T47D (cell line): ENCODE measurements at regions not wholly inside any gene's neighbourhood (a gene's known extent, or its start where the extent isn't known, plus 50 kb on each side); places are given as distances from the start of the nearest gene placed in this dataset.
"Not testable (repeated sequence)": the region's sequence is repeated elsewhere in the genome, so short reads cannot be mapped to it uniquely, and the experiment has no call there.

Experiments used
- DNase-seq, 2 experiments: peaks; one replicate each; pipeline versions ENCODE4 v3.0.0 to v3.0.0-alpha.2; 2011 to 2012; ENCODE audit warnings: low read depth in 1 of 2, low spot score in 1 of 2
- JUND ChIP-seq: IDR thresholded peaks from 2 replicates; pipeline ENCODE4 v1.6.1; 2012; ENCODE audit warnings: low read depth
- in situ Hi-C: cut with HindIII; loops from 2 replicates; pipeline ENCODE4 v1.10.0; 2016; ENCODE audit warnings: low sequenced_read_pairs, low pct_unique_long_range_greater_than_20kb

DNA sequence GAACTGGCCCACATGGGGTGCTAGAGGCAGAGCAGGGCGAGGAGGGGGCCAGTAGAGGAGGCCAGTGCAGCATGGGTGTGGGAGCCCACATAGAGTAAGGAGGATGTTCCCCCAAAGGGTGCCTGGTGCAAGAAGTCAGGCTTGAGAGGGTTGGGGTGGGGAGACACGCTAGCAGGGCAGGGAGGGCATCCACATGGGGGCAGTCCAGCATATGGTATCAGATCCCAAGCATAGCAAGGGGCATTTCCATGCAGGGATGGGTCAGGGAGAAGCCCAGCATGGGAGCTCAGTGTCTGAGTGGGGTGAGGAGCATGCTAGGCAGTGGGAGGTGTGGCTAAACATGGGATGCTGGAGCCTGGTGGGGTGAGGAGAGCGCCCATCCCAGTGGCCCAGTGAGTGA is 213.7 kb downstream of the COPRS start:
- no peak for DNase-seq
- no peak for TF ChIP-seq JUND
- in situ Hi-C loops = no loop called here

DNA sequence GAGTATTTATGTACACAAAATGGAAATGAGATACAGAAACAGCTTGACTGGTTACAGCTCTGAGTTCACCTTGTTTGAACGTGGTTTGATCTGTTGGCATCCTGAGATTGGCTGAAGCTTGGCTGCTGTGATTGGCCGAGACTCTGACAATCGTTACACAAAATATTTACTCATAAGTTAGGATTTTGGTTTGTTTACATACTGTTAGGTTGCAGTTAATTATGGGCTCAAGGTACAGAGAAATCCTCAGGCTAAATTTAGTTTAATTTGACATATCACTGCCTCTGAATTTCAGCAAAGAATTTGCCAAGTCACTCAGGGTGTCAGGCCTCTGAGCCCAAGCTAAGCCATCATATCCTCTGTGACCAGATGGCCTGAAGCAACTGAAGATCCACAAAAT is 227.3 kb downstream of the COPRS start:
- TF ChIP-seq JUND = no peak

DNA sequence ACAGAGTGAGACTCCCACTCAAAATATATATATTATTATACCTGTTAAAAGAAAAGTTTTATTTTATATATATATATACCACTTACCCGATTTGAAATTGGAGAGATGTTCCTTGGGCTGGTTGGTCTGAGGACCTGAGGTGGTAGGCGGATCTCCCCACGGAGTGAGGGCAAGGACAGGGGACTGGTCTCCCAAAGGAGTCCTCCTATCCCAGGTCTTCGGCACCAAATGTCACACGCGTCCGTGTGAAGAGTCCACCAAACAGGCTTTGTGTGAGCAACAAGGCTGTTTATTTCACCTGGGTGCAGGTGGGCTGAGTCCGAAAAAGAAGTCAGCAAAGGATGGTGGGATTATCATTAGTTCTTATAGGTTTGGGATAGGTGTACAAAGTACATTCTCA is 228.2 kb downstream of the COPRS start:
- in situ Hi-C loops, DNase-seq: not testable (repeated sequence)

More for the DNA sequence above, 227.3 kb downstream of the COPRS start:
- DNase-seq = no peak
- in situ Hi-C loops = no loop called here

DNA sequence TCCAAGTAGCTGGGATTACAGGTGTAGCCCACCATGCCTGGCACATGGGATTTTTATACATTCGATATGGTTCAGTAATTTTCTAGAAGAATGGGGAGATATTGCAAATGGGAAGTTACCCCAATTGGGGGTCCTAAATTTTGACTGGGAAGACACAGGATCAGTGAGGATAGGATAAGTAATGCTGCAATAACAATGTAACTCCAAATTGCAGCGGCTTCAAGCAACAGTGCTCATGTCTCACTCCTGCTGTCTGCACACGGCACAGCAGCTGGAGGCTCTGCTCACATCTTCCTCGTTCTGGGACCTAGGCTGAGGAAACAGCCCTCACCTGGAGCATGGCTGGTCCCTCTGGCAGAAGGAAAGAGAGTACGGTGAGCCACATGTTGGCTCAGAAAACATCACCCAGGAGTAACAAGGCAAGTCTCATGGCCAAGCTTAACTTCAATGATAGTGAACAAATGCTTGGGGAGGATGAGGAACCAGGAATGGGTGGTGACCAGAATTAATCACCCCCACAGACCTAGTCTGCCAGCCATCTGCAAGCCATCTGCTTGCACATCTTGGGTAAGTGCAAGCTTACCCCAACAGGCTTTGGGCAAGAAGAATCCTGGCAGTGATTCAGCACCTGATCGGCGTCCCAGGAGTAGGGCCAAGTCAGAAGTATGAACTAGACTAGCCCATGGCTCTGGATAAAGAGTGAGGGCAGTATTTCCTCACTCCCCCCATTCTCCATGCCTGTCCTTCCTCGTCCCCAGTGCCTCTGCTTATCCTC is 229.2 kb downstream of the COPRS start:
- DNase-seq = no peak
- in situ Hi-C loops = no loop called here

GRCh38 chr17:31627960-31628359 is 231.1 kb downstream of the COPRS start:
- no peak for TF ChIP-seq JUND
- in situ Hi-C loops = no loop called here
- DNase-seq = no peak

More for the DNA sequence above, 229.2 kb downstream of the COPRS start:
- TF ChIP-seq JUND = no peak

GRCh38 chr17:31623990-31624389 is 232.5 kb downstream of the RAB11FIP4 start:
- in situ Hi-C loops = no loop called here
- no peak for DNase-seq
- TF ChIP-seq JUND = no peak

DNA sequence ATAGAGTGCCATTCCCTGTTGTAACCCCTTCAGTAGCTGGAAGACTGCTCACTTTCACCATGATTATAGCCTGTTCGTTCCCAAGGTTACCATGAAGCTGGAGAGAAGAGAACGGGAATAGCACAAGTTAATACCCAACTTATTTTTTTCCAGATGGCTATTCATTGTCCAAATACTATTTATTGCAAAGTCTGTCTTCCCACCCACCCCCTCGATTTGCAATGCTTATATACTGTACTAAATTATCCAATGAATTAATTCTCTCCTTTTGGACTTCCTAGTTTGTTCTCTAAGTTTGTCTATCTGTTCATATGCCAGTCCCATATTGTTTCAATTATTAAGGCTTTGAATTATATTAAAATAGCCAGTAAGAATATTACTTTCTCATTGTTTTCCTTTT is 231.0 kb downstream of the RAB11FIP4 start:
- DNase-seq = no peak
- TF ChIP-seq JUND = no peak
- in situ Hi-C loops = no loop called here

DNA sequence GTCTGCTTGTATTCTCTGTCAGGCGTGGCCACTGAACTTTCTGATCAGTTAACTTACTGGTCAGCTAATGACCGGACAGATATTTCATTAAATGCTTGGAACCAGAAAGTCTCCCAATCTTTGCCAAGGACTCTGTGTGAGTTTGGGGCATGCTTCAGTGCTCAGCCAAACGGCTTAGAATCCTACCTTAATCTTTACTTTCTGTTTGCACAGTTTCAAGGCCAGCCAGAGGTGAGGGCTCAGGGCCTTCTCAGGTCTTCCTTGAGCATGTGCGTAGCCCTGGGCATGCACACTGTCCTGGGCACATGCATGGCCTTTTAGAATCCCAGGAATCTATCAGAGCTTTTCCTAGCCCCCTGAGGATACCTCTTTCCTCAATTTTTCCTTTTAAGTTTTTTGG is 230.1 kb downstream of the RAB11FIP4 start:
- no peak for TF ChIP-seq JUND
- in situ Hi-C loops = no loop called here

GRCh38 chr17:31611053-31611452 is 219.6 kb downstream of the RAB11FIP4 start:
- in situ Hi-C loops = not testable (repeated sequence)

More for the DNA sequence above, 230.1 kb downstream of the RAB11FIP4 start:
- DNase-seq = no peak

GRCh38 chr17:31609996-31610910 is 218.8 kb downstream of the RAB11FIP4 start:
- in situ Hi-C loops = no loop called here
- DNase-seq = no peak

More at GRCh38 chr17:31611053-31611452, 219.6 kb downstream of the RAB11FIP4 start:
- DNase-seq = not testable (repeated sequence)

DNA sequence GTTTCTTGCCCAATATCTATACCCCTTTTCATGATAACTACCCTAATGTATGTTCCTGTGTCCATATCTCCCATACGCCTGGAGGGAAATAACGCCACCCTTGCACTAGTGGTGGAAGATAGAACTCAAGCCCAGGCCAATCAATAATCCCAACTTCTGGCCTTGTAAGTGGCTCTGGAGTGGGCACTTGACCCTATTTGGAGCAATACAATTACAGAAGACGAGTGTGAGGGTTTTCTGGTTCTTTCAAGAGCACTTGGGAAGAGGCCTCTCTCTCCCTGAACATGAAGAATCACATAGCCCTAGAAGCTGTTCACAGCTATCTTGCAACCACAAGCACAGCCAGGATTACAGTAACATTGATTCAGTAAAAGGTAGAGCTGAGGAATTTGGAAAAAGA is 217.9 kb downstream of the RAB11FIP4 start:
- no peak for TF ChIP-seq JUND
- in situ Hi-C loops = no loop called here
- DNase-seq = no peak

More at GRCh38 chr17:31609996-31610910, 218.8 kb downstream of the RAB11FIP4 start:
- no peak for TF ChIP-seq JUND

- no peak for TF ChIP-seq JUND
- DNase-seq = no peak
- in situ Hi-C loops = no loop called here
These were observed 217.3 kb downstream of the RAB11FIP4 start for GRCh38 chr17:31608659-31609254.

GRCh38 chr17:31605761-31606160 is 214.3 kb downstream of the RAB11FIP4 start:
- in situ Hi-C loops = no loop called here
- TF ChIP-seq JUND = no peak
- no peak for DNase-seq
